GM10266 (cell line): ENCODE measurements at regions not wholly inside any gene's neighbourhood (a gene's known extent, or its start where the extent isn't known, plus 50 kb on each side); places are given as distances from the start of the nearest gene placed in this dataset.

Experiments used
- DNase-seq: peaks from one replicate; pipeline ENCODE4 v3.0.0; 2012; ENCODE audit errors: extremely low spot score
- TF ChIP-seq, protein P1 (sequence below): IDR thresholded peaks from 2 replicates; pipeline ENCODE4 v1.5.1; 2012; ENCODE audit warnings: mild to moderate bottlenecking, low read depth; ENCODE audit not compliant: control insufficient read depth, insufficient read depth; ENCODE audit errors: missing control alignments

DNA sequence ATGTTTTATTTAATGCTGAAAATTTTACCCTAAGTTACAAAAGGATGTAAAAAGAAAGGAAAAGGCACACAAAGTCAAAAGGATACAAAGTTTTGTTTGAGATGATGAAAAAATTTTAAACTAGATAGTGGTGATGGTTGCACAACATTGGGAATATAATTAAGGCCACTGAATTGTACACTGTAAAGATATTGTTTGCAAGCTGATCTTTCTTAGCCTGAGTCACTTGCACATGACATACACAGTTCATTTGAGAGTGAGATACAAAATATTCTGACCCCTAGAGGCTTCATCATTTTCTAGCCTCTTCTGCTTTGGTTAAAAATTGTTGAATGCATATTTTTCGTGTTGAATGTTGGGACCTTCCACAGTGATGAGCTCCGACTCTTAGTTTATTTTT lies 462.6 kb downstream of the HDGFL1 start:
- TF ChIP-seq, protein P1, sequence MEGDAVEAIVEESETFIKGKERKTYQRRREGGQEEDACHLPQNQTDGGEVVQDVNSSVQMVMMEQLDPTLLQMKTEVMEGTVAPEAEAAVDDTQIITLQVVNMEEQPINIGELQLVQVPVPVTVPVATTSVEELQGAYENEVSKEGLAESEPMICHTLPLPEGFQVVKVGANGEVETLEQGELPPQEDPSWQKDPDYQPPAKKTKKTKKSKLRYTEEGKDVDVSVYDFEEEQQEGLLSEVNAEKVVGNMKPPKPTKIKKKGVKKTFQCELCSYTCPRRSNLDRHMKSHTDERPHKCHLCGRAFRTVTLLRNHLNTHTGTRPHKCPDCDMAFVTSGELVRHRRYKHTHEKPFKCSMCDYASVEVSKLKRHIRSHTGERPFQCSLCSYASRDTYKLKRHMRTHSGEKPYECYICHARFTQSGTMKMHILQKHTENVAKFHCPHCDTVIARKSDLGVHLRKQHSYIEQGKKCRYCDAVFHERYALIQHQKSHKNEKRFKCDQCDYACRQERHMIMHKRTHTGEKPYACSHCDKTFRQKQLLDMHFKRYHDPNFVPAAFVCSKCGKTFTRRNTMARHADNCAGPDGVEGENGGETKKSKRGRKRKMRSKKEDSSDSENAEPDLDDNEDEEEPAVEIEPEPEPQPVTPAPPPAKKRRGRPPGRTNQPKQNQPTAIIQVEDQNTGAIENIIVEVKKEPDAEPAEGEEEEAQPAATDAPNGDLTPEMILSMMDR, result no peak
- no peak for DNase-seq

DNA sequence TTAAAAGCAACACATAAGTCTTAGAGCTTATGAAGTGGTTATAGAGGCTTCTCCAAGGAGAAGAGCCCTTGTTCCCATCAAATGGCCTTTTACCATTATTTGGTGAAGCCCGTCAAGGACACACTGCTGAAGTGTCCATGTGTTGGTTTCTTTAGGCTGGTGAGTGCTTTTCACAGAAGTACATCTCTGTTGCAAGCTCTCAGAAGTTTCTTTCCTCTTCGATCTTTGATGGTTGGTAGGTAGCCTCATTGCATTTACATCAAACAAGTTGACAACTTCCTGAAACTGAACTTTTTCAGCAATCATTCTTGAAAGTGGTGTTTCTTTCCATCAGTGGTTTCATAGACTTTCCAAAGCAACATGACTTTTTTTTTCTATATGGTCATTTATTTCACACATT lies 465.6 kb downstream of the HDGFL1 start:
- DNase-seq, result no peak
- TF ChIP-seq, protein P1, result no peak

DNA sequence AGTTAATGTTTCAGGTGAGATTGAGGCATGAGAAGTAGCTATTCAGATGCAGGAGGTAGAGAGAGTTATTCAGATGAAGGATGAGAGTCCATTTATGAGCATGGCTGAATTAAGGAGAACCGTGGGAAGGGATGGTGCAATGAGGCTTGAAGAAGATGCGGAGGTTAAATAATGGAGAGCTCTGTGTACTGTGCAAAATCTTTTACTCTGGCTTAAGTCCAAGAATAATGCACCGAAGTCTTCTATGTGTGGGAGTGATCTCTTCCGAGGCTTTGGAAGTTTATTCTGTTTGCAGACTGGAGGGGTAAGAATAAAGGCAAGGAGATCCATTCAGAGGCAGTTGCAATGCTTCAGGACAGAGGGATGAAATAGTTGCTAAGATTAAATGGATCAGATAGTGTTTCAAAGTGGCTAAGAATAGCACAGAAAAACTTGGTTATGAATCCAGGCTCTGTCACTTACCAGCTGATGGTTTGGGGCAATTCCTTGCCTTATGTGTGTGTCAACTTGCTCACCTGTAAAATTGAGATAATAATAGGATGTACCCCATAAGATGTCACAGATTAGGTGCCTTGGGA lies 467.1 kb downstream of the HDGFL1 start:
- TF ChIP-seq, protein P1, result no peak
- DNase-seq, result no peak

DNA sequence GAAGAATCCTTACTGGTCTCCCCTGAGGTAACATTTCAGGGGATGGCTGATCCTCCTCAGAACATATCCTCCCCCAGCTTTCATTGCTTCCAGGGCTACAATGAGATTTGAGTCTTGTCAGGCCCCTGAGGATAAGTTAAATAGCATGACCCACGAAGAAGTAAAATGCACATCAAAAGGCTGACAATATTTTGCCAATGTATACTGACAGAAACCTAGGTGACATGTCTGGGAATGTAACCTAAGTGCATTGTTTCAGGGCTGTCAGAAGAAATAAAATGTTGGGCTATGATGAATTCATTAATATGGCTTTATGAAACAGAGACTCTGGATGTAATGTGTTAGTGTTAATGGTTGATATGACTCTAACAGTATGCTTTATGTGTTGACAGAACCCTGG lies 471.5 kb downstream of the HDGFL1 start:
- TF ChIP-seq, protein P1, result no peak

DNA sequence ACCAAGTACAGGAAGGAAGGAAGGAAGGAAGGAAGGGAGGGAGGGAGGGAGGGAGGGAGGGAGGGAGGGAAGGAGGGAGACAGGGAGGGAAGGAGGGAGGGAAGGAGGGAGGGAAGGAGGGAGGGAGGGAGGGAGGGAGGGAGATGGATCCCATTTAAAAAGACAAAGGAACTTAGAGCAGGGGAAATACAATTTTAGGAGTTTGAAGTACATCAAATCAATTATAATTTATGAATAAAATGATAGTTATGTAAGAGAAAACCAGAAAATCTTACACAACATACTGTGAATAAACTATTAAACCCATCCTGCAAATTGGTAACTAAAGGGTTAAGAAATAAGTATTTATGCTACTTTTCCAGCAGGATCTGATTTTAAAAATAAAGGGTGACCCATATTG lies 475.9 kb downstream of the HDGFL1 start:
- DNase-seq, result no peak
- TF ChIP-seq, protein P1, result no peak

More for the DNA sequence above, 471.5 kb downstream of the HDGFL1 start:
- DNase-seq, result no peak

DNA sequence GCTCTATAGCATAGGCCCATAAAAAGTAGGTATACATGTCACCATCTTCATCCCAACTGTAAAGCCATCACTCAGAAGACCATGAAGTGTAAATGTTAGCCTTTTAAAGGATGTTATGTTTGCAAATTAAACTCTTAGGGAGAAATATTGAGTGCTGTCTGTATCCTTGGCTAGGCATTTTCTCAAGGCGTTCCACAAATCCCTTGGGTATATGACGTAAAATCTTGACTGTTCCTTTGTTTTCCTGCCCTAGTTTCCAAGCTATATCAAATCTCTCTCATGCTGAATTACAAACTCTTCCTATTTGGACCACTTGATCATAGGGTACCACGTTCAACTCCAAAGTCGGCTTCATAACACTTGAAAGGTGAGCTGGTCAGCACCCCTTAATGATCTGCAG lies 486.2 kb downstream of the HDGFL1 start:
- TF ChIP-seq, protein P1, result no peak
- no peak for DNase-seq

DNA sequence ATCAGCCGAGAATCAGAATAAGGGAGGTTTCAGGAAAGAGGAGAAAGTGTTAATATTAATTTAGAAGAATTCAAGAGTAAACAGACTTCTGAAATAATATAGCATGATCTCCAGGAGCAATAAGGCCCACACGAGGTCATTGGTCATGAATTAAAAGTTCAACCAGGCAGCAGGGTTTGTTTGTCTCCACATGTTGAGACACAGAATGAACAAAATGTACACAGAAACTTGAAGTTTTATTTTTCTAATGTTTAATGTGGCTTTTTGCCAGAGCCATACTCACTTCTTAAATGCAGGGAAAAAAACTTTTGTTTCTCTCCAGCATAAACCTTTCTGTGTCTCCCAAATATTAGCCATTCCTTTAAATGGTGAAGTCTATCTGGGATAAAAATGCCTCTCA lies 504.5 kb downstream of the HDGFL1 start:
- TF ChIP-seq, protein P1, result no peak
- no peak for DNase-seq
